IMR-90 (cell line): ENCODE measurements at regions not wholly inside any gene's neighbourhood (a gene's known extent, or its start where the extent isn't known, plus 50 kb on each side); places are given as distances from the start of the nearest gene placed in this dataset.

Experiments used
- ATAC-seq: fragments of 200-7000 bp; cut with Tn5 transposase; 2 replicates; pipeline ENCODE4 v1.9.1; 2020; ENCODE audit warnings: low read depth, mild to moderate bottlenecking, moderate library complexity
- BruUV-seq: library from RNA; stranded (reverse); fragments of 400-500 nt; replicated peaks from 2 replicates; lab custom pipeline; 2021; lab: Mats Ljungman, UMichigan
- CTCF ChIA-PET: fragments of 300-600 bp; formaldehyde crosslinking; extraction: SDS; loops from one replicate; lab custom pipeline; 2021; ENCODE audit warnings: antibody characterized with exemption; lab: Yijun Ruan, JAX
- POLR2A ChIA-PET: fragments of 300-600 bp; sonication (Branson Sonifier 250); formaldehyde crosslinking; loops from one replicate; lab custom pipeline; 2022; ENCODE audit warnings: antibody characterized with exemption; ENCODE audit not compliant: unreplicated experiment; lab: Charles Lee
- DNase-seq: peaks from one replicate; pipeline ENCODE4 v3.0.0; 2013
- H2AFZ ChIP-seq: replicated peaks from 2 replicates; pipeline ENCODE3; 2013; ENCODE audit warnings: low read length, mild to moderate bottlenecking; ENCODE audit not compliant: poor library complexity
- H2AK5ac ChIP-seq: 2 replicates; pipeline ENCODE4 v1.6.1; 2013; ENCODE audit warnings: low read depth, low read length, inconsistent platforms
- H2AK9ac ChIP-seq: replicated peaks from 2 replicates; pipeline ENCODE3; 2013; ENCODE audit warnings: mild to moderate bottlenecking, low read depth, low read length, moderate library complexity; ENCODE audit not compliant: poor library complexity
- H2BK120ac ChIP-seq: 2 replicates; pipeline ENCODE4 v1.6.1; 2013; ENCODE audit warnings: low read depth, low read length, inconsistent platforms
- H2BK15ac ChIP-seq: 3 replicates; pipeline ENCODE4 v1.6.1; 2013; ENCODE audit warnings: low read depth, low read length, inconsistent platforms
- H2BK20ac ChIP-seq: 2 replicates; pipeline ENCODE4 v1.6.1; 2013; ENCODE audit warnings: low read depth, mild to moderate bottlenecking, inconsistent platforms, low read length, moderate library complexity
- H2BK5ac ChIP-seq: 2 replicates; pipeline ENCODE4 v1.6.1; 2013; ENCODE audit warnings: mild to moderate bottlenecking, low read depth, low read length, inconsistent platforms; ENCODE audit not compliant: poor library complexity, severe bottlenecking
- H3K14ac ChIP-seq: replicated peaks from 2 replicates; pipeline ENCODE4 v1.6.1; 2013; ENCODE audit warnings: low read depth, low read length, inconsistent platforms
- H3K18ac ChIP-seq: 2 replicates; pipeline ENCODE4 v1.6.1; 2013; ENCODE audit warnings: low read depth, low read length, control low read depth
- H3K23ac ChIP-seq: 2 replicates; pipeline ENCODE4 v1.6.1; 2013; ENCODE audit warnings: low read depth, low read length, inconsistent platforms
- H3K27ac ChIP-seq: 2 replicates; pipeline ENCODE4 v1.5.1; 2013; ENCODE audit warnings: mild to moderate bottlenecking, control low read depth, low read length; ENCODE audit not compliant: insufficient read depth
- H3K27me3 ChIP-seq: 2 replicates; pipeline ENCODE4 v1.6.1; 2013; ENCODE audit warnings: low read length; ENCODE audit not compliant: control insufficient read depth, insufficient read depth
- H3K36me3 ChIP-seq: 2 replicates; pipeline ENCODE4 v1.6.1; 2013; ENCODE audit warnings: low read length, mixed read lengths; ENCODE audit not compliant: control insufficient read depth, insufficient read depth
- H3K4ac ChIP-seq: 2 replicates; pipeline ENCODE4 v1.6.1; 2013; ENCODE audit warnings: low read depth, low read length, inconsistent platforms
- H3K4me1 ChIP-seq: 2 replicates; pipeline ENCODE4 v1.6.1; 2013; ENCODE audit warnings: low read length, mixed read lengths; ENCODE audit not compliant: control insufficient read depth, insufficient read depth
- H3K4me2 ChIP-seq: 2 replicates; pipeline ENCODE4 v1.6.1; 2013; ENCODE audit warnings: low read depth, mild to moderate bottlenecking, control low read depth, low read length, moderate library complexity
- H3K4me3 ChIP-seq: 2 replicates; pipeline ENCODE4 v1.5.1; 2013; ENCODE audit warnings: low read depth, mild to moderate bottlenecking, control low read depth, low read length, moderate library complexity; ENCODE audit not compliant: insufficient read depth
- H3K56ac ChIP-seq: 2 replicates; pipeline ENCODE4 v1.6.1; 2013; ENCODE audit warnings: low read length, inconsistent platforms; ENCODE audit not compliant: insufficient read depth; ENCODE audit errors: extremely low read depth
- H3K79me1 ChIP-seq, 2 experiments: 2 replicates each; pipeline ENCODE4 v1.6.1; 2013; ENCODE audit warnings: low read length in 2 of 2, inconsistent platforms in 1 of 2, low read depth in 1 of 2
- H3K9ac ChIP-seq: 2 replicates; pipeline ENCODE4 v1.6.1; 2013; ENCODE audit warnings: low read depth, low read length, control low read depth
- H3K9me1 ChIP-seq: 2 replicates; pipeline ENCODE4 v1.6.1; 2013; ENCODE audit warnings: low read length, inconsistent platforms; ENCODE audit not compliant: insufficient read depth
- H3K9me3 ChIP-seq: 2 replicates; pipeline ENCODE4 v1.6.1; 2013; ENCODE audit warnings: low read length; ENCODE audit not compliant: control insufficient read depth, insufficient read depth
- H4K20me1 ChIP-seq: 2 replicates; pipeline ENCODE4 v1.6.1; 2013; ENCODE audit warnings: low read length, inconsistent platforms; ENCODE audit not compliant: insufficient read depth
- H4K5ac ChIP-seq: 2 replicates; pipeline ENCODE4 v1.6.1; 2013; ENCODE audit warnings: mild to moderate bottlenecking, low read depth, low read length, control low read depth
- H4K8ac ChIP-seq, 2 experiments: 2 replicates each; pipeline ENCODE4 v1.6.1; 2013; ENCODE audit warnings: low read depth in 2 of 2, low read length in 2 of 2, control low read depth in 1 of 2, inconsistent platforms in 1 of 2
- H4K91ac ChIP-seq: 2 replicates; pipeline ENCODE4 v1.6.1; 2013; ENCODE audit warnings: low read depth, low read length, inconsistent platforms; ENCODE audit not compliant: insufficient read depth
- BHLHE40 ChIP-seq: fragments of 150-350 bp; IDR thresholded peaks from 2 replicates; pipeline ENCODE4 v1.6.1; 2016; ENCODE audit warnings: mild to moderate bottlenecking, low read depth, low read length
- CEBPB ChIP-seq: IDR thresholded peaks from 2 replicates; pipeline ENCODE4 v1.6.1; 2012; ENCODE audit warnings: low read depth, low read length, improper control_type of control experiment
- CHD1 ChIP-seq: IDR thresholded peaks from 2 replicates; pipeline ENCODE4 v1.6.1; 2012; ENCODE audit warnings: low read depth, low read length, improper control_type of control experiment
- FOS ChIP-seq: fragments of 150-350 bp; IDR thresholded peaks from 2 replicates; pipeline ENCODE4 v1.6.1; 2016; ENCODE audit warnings: low read depth, low read length
- MAFK ChIP-seq: IDR thresholded peaks from 2 replicates; pipeline ENCODE4 v1.6.1; 2012; ENCODE audit warnings: low read depth, low read length, improper control_type of control experiment
- MAZ ChIP-seq: IDR thresholded peaks from 2 replicates; pipeline ENCODE4 v1.6.1; 2012; ENCODE audit warnings: low read depth, mild to moderate bottlenecking, low read length, improper control_type of control experiment, moderate library complexity, borderline replicate concordance
- NFE2L2 ChIP-seq: fragments of 150-350 bp; IDR thresholded peaks from 2 replicates; pipeline ENCODE4 v1.6.1; 2016; ENCODE audit warnings: low read depth, mild to moderate bottlenecking, low read length
- POLR2A ChIP-seq: IDR thresholded peaks from 2 replicates; pipeline ENCODE4 v1.6.1; 2012; ENCODE audit warnings: mild to moderate bottlenecking, low read depth, low read length
- RAD21 ChIP-seq: IDR thresholded peaks from 2 replicates; pipeline ENCODE4 v1.6.1; 2012; ENCODE audit warnings: low read length, improper control_type of control experiment
- RCOR1 ChIP-seq: IDR thresholded peaks from 2 replicates; pipeline ENCODE4 v1.6.1; 2012; ENCODE audit warnings: mild to moderate bottlenecking, low read length, improper control_type of control experiment; ENCODE audit not compliant: insufficient replicate concordance
- RFX5 ChIP-seq: IDR thresholded peaks from 2 replicates; pipeline ENCODE4 v1.8.0; 2012; ENCODE audit warnings: low read depth, mild to moderate bottlenecking, low read length, moderate library complexity
- SMC3 ChIP-seq: fragments of 150-350 bp; IDR thresholded peaks from 2 replicates; pipeline ENCODE4 v1.6.1; 2016; ENCODE audit warnings: low read depth, mild to moderate bottlenecking, antibody characterized with exemption, low read length, moderate library complexity
- WGBS, 2 experiments: methylation state at CpG; one replicate each; pipeline versions ENCODE4 v1.1.5 to v1.1.7; 2013; ENCODE audit warnings: missing lambda C conversion rate in 2 of 2; ENCODE audit not compliant: insufficient read length in 1 of 2; ENCODE audit errors: extremely low coverage in 2 of 2; 5-methylcytosine and 5-hydroxymethylcytosine counted together
- dilution Hi-C: fragments of 300-500 bp; cut with HindIII; formaldehyde crosslinking; loops from one replicate; pipeline ENCODE4 v1.14.3; 2018; ENCODE audit warnings: low sequenced_read_pairs; ENCODE audit not compliant: unreplicated experiment
- in situ Hi-C: fragments of 300-500 bp; cut with MboI; formaldehyde crosslinking; loops from 3 replicates; pipeline ENCODE4 v1.14.3; 2019; ENCODE audit warnings: low sequenced_read_pairs, inconsistent platforms, mixed read lengths
- intact Hi-C: fragments of 100-400 bp; cut with micrococcal nuclease; formaldehyde crosslinking; loops from 2 replicates; pipeline ENCODE4 v1.10.0; 2022
- TF ChIP-seq, protein P1 (sequence below): fragments of 150-350 bp; IDR thresholded peaks from 2 replicates; pipeline ENCODE4 v1.6.1; 2017; ENCODE audit warnings: mild to moderate bottlenecking, antibody characterized with exemption, low read length, low read depth
- TF ChIP-seq, protein P2 (sequence below): conservative IDR thresholded peaks from 2 replicates; pipeline ENCODE4 v1.5.1; 2012; ENCODE audit warnings: mild to moderate bottlenecking, low read depth, low read length, improper control_type of control experiment
- TF ChIP-seq, protein P3 (sequence below): fragments of 150-350 bp; IDR thresholded peaks from 2 replicates; pipeline ENCODE4 v1.6.1; 2016; ENCODE audit warnings: low read depth, mild to moderate bottlenecking, low read length, moderate library complexity, borderline replicate concordance

DNA sequence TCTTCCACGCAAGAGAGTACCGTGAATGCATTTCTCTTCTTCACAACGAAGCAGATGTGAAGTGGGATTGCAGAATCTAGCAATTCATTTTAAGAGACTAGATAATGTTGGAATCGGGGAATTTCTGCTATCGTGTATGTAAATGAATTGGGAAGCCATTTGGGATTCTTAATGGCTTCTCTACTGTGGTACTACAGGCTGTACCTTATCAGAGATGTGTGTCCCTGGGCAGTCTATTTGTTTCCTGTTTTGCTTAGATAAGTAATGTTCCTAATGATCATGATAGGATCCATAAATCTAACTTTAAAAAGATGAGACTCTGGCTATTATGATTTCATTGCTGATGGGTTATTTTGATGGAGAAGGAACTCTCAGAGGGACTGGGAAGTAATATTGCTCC lies 320.6 kb downstream of the REEP3 start:
- no peak overlapping the region for H4K5ac ChIP-seq
- no peaks in the 10 kb centered on the region for H4K20me1 ChIP-seq
- DNase-seq (no peak), ATAC-seq (no peak)
- H4K91ac ChIP-seq: no peak overlapping the region
- no peak overlapping the region for H2BK15ac ChIP-seq
- no peaks in the 10 kb centered on the region for H3K9me3 ChIP-seq
- dilution Hi-C loops: no loop called here
- H2AK5ac ChIP-seq: no peak overlapping the region
- intact Hi-C loops: no loop called here
- H2BK5ac ChIP-seq: no peak overlapping the region
- no peak overlapping the region for H3K18ac ChIP-seq
- H3K14ac ChIP-seq: no peak overlapping the region
- H3K4me3 ChIP-seq: no peak overlapping the region
- H3K4me2 ChIP-seq: no peak overlapping the region
- H2BK120ac ChIP-seq: no peak overlapping the region
- H3K27me3 ChIP-seq: no peaks in the 10 kb centered on the region
- no peak overlapping the region for H4K8ac ChIP-seq
- no peak overlapping the region for H2AFZ ChIP-seq
- no peaks in the 10 kb centered on the region for H3K79me1 ChIP-seq
- no peaks in the 10 kb centered on the region for H3K9me1 ChIP-seq
- no peak overlapping the region for H3K9ac ChIP-seq
- H2BK20ac ChIP-seq: no peak overlapping the region
- no peak overlapping the region for H3K4ac ChIP-seq
- no CpG with 5 or more reads among the region's 5 CpGs for WGBS, 2 experiments
- no peaks in the 10 kb centered on the region for H3K36me3 ChIP-seq
- H3K56ac ChIP-seq: no peak overlapping the region
- H3K23ac ChIP-seq: no peak overlapping the region
- ChIA-PET POLR2A (no interaction called here), CTCF (no interaction called here)
- no TSS peak for BruUV-seq
- in situ Hi-C loops: no loop called here
- H3K4me1 ChIP-seq: no peaks in the 10 kb centered on the region
- H3K27ac ChIP-seq: no peak overlapping the region
- H2AK9ac ChIP-seq: no peak overlapping the region
- TF ChIP-seq, protein P1, sequence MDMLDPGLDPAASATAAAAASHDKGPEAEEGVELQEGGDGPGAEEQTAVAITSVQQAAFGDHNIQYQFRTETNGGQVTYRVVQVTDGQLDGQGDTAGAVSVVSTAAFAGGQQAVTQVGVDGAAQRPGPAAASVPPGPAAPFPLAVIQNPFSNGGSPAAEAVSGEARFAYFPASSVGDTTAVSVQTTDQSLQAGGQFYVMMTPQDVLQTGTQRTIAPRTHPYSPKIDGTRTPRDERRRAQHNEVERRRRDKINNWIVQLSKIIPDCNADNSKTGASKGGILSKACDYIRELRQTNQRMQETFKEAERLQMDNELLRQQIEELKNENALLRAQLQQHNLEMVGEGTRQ: no peak
- TF ChIP-seq, protein P2, sequence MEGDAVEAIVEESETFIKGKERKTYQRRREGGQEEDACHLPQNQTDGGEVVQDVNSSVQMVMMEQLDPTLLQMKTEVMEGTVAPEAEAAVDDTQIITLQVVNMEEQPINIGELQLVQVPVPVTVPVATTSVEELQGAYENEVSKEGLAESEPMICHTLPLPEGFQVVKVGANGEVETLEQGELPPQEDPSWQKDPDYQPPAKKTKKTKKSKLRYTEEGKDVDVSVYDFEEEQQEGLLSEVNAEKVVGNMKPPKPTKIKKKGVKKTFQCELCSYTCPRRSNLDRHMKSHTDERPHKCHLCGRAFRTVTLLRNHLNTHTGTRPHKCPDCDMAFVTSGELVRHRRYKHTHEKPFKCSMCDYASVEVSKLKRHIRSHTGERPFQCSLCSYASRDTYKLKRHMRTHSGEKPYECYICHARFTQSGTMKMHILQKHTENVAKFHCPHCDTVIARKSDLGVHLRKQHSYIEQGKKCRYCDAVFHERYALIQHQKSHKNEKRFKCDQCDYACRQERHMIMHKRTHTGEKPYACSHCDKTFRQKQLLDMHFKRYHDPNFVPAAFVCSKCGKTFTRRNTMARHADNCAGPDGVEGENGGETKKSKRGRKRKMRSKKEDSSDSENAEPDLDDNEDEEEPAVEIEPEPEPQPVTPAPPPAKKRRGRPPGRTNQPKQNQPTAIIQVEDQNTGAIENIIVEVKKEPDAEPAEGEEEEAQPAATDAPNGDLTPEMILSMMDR: no peak
- no peak for TF ChIP-seq SMC3
- TF ChIP-seq, protein P3, sequence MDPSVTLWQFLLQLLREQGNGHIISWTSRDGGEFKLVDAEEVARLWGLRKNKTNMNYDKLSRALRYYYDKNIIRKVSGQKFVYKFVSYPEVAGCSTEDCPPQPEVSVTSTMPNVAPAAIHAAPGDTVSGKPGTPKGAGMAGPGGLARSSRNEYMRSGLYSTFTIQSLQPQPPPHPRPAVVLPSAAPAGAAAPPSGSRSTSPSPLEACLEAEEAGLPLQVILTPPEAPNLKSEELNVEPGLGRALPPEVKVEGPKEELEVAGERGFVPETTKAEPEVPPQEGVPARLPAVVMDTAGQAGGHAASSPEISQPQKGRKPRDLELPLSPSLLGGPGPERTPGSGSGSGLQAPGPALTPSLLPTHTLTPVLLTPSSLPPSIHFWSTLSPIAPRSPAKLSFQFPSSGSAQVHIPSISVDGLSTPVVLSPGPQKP: no peak
- no peak for TF ChIP-seq POLR2A
- no peak for TF ChIP-seq RAD21
- TF ChIP-seq FOS: no peak
- TF ChIP-seq CHD1: no peak
- TF ChIP-seq MAZ: no peak
- TF ChIP-seq NFE2L2: no peak
- TF ChIP-seq MAFK: no peak
- no peak for TF ChIP-seq BHLHE40
- no peak for TF ChIP-seq CEBPB
- no peak for TF ChIP-seq RCOR1
- no peak for TF ChIP-seq RFX5
